Right ventricle myocardium inferior (tissue), 1 donor: ENCODE measurements at regions not wholly inside any gene's neighbourhood (a gene's known extent, or its start where the extent isn't known, plus 50 kb on each side); places are given as distances from the start of the nearest gene placed in this dataset.
"Not testable (repeated sequence)": the region's sequence is repeated elsewhere in the genome, so short reads cannot be mapped to it uniquely, and the experiment has no call there.

Experiments used
- ATAC-seq: fragments of 200-7000 bp; cut with Tn5 transposase; one replicate; pipeline ENCODE4 v1.9.1; 2020; ENCODE audit warnings: mild to moderate bottlenecking, moderate library complexity
- DNase-seq: peaks from one replicate; pipeline ENCODE4 v3.0.0; 2021; ENCODE audit errors: missing footprints
- intact Hi-C: fragments of 100-400 bp; cut with DNase I; formaldehyde crosslinking; loops from one replicate; pipeline ENCODE4 v1.11.0; 2022
- donor health status: DM: no; HTN: yes; CAD: no; lungs with severe emphysema.

DNA sequence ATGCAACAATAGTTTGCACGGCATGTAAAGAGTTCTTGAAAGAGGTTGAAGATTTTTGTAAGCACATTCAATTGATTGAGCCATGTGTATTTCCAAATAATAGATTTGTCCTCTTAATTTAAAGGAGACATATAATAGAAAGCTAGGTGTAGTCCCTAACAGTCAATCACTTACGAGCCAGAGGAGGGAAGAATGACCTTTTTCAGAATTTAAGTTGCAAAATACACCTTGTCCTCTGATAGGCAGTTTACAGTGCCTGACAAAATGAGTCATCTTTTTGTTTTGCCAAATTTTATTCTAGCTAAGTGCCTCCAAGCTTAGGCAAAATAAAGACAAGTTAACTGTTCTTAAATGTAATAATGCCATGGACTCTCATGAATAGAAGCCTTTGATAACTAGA is 88.3 kb upstream of the GOLGA6L4 start:
- intact Hi-C loops, ATAC-seq, DNase-seq: not testable (repeated sequence)

DNA sequence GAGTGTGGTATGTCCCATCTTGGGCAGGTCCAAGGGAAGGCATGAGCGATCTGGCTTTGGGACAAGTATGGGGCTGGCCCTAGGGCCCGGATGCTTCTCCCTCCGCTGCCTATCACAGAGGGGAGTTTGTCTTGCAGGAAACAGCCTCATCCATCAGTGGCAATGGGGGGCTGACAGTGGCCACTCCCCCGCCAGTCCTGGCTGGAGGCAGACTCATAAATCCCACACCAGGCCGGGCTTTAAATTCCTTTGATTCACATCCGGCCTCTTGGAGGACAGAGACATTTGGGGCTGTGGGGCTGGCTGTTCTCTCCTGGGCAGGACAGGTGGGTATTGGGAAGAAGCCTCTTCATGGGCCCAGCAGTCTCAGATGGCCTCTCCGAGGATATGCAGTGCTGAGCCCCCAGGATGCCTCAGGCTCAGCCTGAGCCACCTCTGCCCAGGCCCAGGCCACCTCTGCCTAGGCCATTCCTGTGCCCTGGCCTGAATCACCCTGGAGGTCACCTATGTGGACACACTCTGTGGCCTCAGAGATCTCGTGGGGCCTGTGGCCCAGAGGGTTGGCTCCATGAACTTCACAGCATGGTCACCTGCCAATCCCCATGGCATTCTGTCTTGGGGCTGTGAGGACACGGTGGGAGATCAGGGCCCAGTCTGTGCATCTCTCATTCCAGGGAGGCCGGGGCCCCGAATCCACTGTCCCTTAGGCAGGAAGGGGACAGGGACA is 84.2 kb upstream of the GOLGA6L4 start:
- intact Hi-C loops, result no loop called here
- ATAC-seq (no peak), DNase-seq (peak; percentile 35)

DNA sequence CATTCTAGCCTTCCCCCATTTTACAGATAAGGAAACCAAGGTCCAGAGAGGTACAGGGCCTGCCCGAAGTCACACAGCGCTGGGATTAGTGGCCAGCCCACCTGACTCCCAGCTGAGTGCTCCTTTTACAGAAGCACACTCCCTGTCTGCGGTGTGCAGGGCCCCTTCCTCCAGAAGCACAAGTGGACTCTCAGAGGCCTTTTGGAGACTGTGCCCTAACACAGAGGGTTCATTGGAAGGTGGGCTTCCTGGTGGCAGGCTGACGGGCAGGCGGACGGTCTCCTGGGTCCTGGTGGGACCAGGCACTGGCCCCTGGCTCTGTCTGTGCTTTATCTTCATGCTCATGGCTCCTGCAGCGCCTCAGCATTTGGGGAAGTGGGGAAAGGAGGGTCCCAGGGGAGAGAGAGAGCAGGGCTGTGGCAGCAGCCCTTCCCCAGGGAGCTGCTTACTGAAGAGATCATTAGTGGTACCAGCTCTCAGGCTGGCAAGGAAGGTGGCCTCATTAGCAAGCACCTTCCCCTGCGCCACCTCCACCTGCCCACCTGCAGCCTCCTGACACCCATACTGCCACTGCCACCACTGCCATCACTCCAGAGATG is 83.1 kb upstream of the GOLGA6L4 start:
- DNase-seq, result peak; percentile 55
- intact Hi-C loops, ATAC-seq: not testable (repeated sequence)

DNA sequence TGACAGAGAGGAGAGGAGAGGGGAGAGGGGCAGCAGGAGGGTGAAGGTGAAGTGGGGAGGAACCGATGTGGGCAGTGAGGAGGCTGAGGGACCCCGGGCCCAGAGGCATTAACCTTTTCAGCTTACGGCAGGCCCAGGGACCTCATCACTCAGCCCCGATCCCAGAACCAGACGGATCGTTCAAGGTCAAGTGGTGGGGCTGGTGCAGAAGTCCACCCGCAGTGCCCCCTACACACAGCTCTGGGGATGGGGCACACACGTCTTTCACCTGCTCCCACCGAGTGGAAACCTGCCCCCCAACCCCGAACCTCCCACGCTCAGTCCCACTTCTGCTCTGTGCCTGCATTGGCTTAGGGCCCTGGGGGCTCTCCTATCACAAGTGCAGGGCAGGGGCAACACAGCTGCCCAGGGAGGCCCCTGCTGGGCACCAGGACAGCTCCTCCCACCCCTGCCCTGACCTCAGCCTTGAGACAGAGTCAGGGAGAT is 81.9 kb upstream of the GOLGA6L4 start:
- peak; percentile 18 for DNase-seq
- ATAC-seq, intact Hi-C loops: not testable (repeated sequence)

DNA sequence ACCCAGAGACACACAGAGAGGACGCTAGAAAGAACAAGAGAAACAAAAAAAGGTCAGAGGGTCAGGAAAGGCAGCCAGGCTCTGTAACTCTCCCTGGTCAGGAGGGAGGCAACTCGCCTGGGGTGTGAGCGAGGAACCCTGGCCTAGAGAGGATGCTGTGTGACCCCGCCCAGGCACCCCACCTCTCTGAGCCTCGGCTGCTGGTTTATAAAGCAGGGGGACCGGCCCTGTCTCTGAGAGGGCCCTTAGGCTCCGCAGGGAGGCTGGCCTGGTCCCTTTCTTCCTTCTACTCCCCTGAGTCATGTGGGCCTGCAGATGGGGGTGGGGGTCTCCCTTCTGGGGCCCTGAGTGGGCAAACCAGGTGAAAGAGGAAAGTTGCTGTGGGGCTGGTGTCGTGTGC is 81.3 kb upstream of the GOLGA6L4 start:
- ATAC-seq, intact Hi-C loops: not testable (repeated sequence)

DNA sequence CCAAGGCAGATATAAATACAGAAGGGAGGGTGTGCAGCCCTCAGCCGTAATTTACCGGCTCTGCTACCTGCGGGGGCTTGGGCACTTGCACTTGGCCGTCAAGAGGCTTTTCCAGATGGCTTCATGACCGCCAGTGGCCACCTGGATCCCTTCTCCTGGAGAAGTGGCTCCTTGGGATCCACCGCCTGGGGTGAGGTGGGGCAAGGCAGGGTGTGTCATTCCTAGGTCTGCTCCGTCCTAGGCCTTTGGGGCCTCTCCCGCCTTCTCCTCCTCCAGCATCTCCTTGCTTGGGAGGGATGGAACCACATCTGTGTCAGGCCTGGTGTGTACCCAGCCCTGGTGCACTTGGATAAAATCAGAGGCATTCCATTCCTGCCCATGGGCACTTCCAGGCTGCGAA is 80.8 kb upstream of the GOLGA6L4 start:
- peak; percentile 48 for DNase-seq
- ATAC-seq, intact Hi-C loops: not testable (repeated sequence)

More for the DNA sequence above, 81.3 kb upstream of the GOLGA6L4 start:
- DNase-seq, result peak; percentile 25

DNA sequence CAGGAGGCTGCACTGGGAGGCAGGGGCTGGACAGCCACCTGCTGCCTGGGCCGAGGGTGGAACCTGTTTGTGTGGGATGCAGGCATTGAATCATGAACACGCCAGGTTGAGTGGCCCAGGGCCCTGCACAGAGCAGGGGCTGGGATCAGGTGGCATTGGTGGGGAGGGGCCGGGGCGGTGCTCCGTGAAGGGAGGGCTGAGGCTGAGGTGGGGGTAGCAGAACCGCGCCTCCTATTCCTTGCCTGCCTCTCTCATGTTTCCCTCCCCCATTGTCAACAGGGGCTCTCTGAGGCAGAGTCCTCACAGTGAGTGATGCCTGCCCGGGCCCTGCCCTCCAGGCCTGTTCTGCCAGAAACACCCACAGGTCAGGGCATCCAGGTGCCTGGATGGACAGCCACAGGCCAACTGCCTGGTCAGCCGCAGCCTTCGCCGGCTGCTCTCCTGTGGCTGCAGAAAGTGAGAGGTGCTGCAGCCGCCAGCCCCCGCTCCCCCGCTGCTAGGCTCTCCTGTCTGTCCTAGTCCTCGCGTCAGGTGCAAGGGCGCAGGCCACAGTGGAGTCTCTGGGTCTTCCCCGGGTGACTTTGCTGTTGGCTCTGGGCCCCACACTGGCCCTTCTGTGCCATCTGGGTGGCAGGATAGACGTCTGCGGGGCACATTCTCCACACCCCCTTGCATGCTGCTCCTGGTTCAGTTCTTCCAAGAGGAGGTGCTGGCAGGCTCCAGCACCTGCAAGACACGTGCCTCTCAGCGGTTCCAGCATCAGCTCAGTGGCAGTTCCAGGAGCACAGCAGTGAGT is 79.6 kb upstream of the GOLGA6L4 start:
- ATAC-seq, intact Hi-C loops: not testable (repeated sequence)
- DNase-seq, result peak; percentile 52

DNA sequence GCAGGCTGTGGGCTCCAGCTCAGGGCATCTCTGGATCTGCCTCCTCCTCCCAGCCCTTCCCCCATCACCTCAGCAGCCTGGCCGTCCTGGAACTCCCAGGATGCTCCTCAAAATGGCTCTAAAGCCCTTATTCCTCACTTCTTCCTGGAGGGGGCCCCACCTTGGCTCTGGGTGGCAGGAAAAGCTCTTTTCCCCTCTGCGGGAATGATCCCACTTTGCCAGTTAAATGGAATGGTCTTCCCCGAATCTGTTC is 79.1 kb upstream of the GOLGA6L4 start:
- DNase-seq, result peak; percentile 4
- intact Hi-C loops, ATAC-seq: not testable (repeated sequence)

DNA sequence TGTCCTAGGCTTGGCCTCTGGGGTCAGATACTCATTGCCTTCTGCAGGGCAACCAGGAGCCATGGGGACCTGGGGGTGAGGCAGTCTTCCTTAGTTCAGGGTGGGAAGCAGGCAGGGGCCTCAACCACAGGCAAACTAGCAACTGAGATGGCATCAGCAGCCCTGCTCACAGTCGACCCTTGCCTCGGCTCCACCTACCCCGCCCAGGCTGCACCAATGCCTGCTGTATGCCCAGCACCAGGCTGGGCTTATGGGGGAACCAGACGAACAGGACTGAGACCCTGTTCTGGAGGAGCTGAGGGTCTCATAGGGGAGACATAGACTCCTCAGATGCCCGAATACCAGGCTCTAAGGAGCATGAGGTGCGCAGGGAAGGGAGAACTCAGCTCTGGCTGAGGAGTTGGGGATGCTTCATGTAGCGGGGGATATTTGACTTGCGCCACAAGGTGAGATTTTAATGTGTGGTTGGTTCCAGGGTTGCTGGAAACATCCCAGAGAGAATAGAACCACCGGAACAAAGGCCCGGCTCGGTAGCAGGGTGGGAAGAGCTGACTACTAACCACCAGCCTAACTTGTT is 78.4 kb upstream of the GOLGA6L4 start:
- intact Hi-C loops, ATAC-seq: not testable (repeated sequence)
- peak; percentile 15 for DNase-seq

DNA sequence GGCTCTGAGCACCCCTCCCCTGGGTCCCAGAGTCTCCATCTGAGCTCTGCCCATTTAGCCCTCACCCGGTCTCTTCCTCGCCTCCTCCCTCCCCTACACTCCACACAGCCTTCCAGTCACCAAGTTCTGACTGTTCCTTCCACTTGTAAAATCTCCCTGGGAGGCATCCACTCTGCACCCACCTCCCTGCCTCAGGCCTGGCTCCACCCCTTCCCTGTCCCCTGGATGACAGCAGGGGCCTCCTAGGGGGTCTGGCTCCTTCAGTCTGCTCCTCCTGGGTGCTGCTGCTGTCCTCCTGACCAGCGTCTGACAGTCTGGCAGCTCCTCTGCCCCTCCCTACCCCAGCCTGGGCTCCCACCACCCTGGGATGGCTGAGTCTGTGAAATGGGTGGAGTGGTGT is 77.7 kb upstream of the GOLGA6L4 start:
- intact Hi-C loops, ATAC-seq, DNase-seq: not testable (repeated sequence)

DNA sequence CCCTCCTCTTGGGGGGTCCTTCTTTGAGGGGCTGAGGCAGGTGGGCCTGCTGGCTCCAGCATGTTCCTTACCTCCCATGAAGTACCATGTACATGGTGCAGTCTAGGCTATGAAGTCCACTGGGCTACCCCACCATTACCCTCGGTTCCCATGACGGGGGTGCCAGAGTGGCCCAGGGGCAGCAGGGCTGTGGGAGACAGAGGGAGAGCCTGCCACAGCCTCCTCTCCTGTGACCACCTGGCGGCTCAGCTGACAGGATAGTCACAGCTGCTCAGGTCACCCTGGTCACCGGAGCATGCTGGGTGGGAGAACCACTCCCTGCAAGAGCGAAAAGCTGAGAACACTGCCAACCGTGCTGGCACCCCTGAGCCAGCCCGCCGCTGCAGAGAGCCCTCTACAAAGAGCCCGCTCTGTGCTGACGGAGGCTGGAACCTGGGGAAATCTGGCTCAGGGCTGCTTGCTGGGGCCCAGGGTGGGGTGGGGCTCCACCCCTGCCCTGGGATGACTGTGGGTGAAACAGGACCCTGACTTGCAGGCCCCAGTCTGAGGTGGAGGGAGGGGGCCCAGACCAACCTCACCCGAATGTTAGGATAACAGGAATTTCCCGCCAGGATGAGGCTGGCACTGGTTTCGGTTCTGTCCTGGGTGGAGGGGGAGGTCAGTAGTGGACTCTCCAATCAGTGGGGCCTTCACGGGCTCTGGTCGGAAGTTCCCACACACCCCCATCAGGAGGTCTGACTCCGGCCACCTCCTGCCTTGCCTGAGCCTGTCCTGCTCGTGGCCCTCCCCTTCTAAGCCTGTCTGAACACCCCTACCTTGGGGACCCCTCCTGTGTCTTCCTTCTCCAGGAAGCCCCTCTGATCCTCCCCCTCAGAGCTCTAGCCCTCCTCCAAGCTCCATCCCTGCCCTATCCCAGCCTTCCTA is 76.0 kb upstream of the GOLGA6L4 start:
- peak; percentile 46 for DNase-seq
- ATAC-seq, intact Hi-C loops: not testable (repeated sequence)

DNA sequence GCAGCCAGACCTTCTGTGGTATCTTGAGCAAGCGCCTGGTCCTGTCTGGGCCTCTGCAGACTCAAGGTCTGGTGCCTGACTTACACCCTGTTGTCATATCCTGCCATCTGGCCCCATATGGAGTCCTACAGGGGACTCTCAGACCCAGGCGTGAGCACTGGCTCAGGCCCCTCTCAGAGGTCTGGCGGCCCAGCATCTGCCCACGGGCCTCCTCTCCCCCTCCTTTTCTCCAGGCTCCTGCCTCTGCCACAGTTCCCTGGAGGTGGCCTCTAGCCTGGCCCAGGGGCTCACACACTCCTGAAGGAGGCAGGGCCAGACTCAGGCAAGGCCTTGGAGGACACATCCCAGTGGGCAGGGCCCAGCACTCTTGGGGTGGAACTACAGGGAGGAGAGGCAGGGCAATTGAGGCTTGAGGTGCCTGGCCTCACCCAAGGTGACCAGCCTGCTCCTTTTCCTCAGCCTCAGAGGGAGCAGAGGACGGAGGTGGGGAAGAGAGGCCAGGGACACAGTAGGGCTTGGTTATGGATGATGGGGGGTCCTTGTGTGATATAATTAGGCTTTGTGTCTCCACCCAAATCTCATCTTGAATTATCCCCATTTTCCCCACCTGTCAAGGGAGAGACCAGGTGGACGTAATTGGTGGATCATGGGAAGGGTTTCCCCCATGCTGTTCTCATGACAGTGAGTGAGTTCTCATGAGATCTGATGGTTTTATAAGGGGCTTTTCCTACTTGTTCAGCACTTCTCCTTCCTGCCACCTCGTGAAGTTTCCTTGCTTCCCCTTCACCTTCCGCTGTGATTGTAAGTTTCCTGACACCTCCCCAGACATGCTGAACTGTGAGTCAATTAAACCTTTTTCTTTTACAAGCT is 70.9 kb upstream of the GOLGA6L4 start:
- ATAC-seq, DNase-seq, intact Hi-C loops: not testable (repeated sequence)

DNA sequence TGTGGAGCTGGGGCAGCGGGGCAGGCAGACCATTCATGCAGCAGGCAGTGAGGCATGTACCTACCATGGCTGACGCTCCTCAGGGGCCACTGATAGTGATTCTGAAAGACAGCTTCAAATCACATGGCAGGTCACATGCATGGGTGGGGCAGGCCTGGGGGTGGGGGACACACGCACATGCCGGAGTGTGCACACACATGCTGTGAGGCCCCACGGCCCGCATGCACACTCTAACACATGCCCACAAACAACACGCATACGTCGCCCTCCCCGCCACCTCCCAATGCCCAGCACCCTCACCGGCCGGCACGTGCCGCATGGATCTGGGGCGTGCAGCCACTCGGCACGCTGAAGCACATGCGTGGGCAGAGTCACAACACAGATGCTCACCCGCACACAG is 65.5 kb upstream of the GOLGA6L4 start:
- DNase-seq, intact Hi-C loops, ATAC-seq: not testable (repeated sequence)

DNA sequence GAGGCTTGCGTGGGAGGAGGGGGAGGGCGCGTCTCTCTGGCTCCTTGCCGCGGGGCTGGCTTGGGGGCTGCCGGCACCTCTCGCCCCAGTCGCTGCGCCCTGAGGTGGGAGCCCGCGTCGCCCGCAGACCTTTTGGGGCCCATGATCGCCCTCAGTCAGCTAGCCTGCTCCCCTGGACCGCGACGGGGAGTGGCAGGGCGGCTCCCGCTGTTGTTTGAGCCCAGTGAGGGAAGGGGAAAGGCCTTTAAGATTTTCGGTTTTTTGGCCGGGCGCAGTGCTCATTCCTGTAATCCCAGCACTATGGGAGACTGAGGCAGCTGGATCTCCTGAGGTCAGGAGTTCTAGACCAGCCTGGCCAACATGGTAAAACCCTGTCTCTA is 62.4 kb upstream of the GOLGA6L4 start:
- DNase-seq, ATAC-seq, intact Hi-C loops: not testable (repeated sequence)
